LHCN-M2 (cell line): ENCODE measurements at regions not wholly inside any gene's neighbourhood (a gene's known extent, or its start where the extent isn't known, plus 50 kb on each side); places are given as distances from the start of the nearest gene placed in this dataset.
"Not testable (repeated sequence)": the region's sequence is repeated elsewhere in the genome, so short reads cannot be mapped to it uniquely, and the experiment has no call there.

Experiments used
- DNase-seq: peaks from one replicate; pipeline ENCODE4 v3.0.0-alpha.2; 2012; ENCODE audit warnings: low read depth

DNA sequence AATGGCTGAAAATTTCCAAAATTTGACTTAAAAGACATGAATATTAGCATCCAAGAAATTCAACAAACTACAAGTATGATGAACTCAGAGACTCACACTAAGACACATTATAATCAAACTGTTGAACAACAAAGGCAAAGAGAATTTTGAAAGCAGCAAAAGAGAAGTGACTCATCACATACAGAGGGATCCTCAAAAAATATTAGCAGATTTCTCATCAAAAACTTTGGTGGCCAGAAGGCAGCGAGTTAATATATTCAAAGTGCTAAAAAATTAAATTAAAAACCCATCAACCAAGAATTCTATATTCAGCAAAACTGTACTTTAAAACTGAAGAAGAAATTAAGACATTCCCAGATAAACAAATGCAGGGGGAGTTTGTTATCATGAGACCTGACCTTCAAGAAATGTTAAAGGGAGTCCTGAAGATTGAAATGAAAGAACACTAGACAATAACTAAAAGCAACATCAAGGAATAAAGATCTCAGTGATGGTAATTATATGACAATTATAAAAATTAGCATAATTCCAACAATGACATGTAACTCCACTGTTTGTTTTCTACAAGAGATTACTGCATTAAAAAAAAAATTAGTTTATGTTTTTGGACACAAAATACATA is 150.0 kb downstream of the RNASET2 start:
- no peak for DNase-seq

DNA sequence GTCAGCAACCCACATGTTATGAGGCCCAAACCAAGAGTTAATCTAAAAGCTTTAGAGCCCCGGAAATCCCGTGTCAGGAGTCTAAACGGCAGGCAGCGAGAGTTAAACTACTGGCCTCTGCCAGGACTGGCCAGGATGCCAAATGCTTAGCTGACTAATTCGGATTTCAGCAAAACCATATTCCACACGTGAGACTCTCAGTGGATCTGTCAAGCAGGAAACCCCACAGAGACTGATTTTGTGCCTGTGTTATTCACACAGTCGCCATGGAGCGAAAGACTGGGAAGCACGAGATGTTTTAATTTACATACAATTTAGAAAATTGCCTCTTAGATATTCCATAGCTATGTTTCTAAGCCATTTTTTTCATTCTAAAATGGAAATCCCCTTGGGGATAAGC is 152.9 kb downstream of the RNASET2 start:
- DNase-seq, result no peak

DNA sequence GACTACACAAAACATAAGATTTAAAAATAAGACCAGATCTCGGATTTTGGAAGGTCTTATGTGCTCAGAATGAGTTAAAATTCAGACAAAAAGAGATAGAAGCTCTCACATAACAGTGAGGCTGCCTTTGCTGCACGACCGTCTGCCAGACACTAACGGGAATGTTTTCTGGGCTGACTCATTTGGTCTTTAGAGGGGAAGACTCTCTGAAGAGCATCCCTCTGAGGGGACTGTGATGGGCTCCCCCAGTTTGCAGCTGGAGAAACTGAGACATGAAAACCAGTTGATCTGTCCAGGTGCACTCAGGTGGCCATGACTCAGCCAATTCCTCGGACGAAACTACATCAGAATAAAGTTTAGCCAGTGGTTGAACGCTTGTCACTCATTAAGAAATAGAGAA is 153.9 kb downstream of the RNASET2 start:
- DNase-seq, result no peak

DNA sequence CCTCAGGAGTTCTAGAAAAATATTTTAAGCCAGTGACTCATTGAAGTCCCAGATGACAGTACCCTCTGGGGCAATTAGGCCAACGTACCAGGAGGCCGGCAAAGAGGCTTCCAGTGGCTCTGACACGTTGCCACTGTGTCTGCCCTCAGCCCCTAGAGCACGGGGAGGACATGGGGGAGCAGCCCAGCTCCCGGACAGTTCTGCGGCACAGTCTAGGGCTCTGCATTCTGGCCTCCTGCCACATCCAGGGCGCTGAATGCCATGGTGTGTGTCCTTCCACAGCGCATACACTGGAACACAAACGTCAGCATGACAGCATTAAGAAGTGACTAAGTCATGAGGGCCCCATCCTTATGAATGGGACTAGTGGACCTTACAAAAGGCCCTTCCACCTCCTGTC is 156.2 kb downstream of the RNASET2 start:
- DNase-seq, result no peak

DNA sequence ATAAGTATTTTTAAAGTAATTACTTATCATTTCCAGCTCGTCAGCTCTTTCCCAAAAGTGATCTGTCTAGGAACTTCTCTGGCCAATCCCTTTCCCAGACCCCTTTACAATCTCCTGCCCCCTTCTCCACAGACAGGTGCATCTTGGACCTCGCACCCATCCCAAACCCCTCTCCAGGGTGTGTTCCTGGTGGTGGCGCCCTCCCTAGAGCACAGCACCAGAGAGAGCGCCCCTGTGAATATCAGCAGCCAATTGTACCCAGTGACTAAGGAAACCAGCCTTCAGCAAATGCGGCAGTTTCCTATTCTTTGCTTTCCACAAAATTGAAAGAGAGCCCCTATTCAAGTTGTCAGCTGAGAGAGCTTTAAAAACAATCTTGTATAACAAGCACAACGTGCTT is 157.7 kb downstream of the RNASET2 start:
- no peak for DNase-seq

DNA sequence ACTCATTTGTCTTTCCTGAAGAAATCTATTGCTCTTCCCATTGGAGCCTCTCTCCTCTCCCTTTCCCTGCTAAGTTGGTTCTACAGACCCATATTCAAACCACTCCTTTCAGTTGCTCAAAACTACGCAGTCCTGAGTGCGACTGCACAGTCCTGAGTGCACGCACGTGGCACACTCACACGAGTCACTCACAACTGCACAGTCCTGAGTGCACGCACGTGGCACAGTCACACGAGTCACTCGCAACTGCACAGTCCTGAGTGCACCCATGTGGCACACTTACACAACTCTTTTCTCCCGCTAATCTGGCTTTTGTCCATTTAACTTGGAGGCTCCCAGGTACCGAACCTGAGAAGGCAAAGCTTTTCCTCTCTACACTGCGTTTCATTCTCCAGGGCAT is 159.7 kb downstream of the RNASET2 start:
- no peak for DNase-seq

DNA sequence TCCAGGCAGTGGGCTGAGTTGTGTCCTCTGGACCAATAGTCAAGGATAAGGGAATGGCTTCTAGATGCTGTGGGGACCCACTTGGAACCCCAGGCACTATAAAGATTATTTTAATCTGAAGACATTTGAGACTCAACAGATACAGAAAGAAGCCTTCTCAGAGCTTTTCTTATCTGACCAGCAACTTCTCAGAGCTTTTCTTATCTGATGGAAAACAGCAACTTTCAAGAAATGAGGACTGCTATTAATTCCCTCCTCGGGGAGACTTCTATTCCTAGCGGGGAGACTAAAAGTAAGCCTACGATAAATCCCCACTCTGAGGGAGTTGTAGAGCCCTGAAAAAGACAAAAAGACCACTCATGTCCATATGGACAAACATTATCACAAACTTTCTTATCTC is 160.5 kb downstream of the RNASET2 start:
- no peak for DNase-seq

DNA sequence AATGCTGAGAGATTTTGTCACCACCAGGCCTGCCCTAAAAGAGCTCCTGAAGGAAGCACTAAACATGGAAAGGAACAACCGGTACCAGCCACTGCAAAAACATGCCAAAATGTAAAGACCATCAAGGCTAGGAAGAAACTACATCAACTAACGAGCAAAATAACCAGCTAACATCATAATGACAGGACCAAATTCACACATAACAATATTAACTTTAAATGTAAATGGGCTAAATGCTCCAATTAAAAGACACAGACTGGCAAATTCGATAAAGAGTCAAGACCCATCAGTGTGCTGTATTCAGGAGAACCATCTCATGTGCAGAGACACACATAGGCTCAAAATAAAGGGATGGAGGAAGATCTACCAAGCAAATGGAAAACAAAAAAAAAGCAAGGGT is 163.8 kb upstream of the RPS6KA2 start:
- DNase-seq, result not testable (repeated sequence)

DNA sequence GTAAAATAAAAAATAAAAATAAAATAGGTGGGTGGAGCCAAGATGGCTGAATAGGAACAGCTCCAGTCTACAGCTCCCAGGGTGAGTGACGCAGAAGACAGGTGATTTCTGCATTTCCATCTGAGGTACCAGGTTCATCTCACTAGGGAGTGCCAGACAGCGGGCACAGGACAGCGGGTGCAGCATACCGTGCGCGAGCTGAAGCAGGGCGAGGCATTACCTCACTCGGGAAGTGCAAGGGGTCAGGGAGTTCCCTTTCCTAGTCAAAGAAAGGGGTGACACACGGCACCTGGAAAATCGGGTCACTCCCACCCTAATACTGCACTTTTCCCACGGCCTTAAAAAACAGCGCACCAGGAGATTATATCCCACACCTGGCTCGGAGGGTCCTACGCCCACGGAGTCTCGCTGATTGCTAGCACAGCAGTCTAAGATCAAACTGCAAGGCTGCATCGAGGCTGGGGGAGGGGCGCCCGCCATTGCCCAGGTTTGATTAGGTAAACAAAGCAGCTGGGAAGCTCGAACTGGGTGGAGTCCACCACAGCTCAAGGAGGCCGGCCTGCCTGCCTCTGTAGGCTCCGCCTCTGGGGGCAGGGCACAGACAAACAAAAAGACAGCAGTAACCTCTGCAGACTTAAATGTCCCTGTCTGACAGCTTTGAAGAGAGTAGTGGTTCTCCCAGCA is 161.9 kb upstream of the RPS6KA2 start:
- not testable (repeated sequence) for DNase-seq

DNA sequence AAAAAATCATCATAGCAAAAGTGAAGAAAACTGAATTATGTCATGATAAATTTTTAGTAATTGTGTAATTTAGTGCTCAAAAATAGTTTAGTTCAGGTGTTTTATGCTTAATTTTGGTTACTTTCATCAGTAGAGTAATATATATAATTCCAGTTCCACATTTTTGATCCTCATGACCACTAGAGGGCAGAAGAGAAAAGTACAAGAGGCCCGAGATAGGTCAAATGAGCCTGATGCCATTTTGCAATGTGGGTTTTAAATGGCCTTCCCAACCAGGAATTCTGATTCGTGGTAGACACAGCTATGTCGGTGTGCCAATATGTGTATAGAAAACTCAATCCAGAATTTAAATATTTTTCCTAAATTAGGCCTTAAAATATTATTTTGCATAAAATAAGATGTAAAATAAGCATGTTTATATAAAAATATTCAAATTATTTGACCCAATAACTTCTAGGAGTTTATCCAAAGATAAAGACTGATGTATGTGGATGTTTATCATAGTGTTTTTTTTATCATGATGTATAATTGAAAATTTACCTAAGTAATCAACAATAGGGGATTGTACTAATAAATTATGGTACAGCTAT is 159.7 kb upstream of the RPS6KA2 start:
- DNase-seq, result peak; percentile 68

DNA sequence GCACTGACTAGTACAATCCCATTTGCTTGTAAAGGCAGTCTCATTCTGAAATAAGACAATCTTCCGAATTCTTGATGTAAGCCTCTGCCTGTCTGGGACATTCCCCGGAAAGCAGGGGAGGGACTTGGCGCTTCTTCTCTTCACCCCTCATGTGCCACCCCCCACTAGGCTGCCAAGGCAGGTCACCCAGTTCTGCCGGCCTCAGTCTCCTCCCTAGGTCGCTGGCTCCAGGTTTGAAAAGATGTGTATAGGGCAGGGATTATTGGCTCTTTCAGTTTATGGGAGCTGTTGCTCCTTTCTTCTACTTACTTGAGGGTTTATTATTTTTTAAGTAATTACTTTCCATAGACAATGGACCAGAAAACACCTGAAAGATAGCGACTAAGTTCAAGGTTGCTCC is 158.1 kb upstream of the RPS6KA2 start:
- DNase-seq, result no peak

DNA sequence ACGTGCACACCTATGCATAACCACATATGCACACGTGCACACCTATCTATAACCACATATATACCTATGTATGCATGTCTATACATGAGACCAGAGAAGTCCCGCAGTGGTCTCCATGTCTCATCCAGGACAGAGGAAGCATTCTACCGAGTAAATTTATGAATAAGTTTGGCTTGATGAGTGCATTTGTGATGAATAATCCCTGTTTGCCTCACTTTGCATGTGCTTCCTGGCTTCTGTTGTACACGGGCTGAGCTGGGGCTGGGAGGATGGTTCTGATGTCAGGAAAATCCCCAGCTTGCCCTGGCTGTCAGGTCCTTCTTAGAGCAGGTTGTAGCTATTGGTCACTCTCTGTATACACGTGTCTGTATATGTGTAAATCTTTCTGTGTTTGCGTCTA is 157.6 kb upstream of the RPS6KA2 start:
- DNase-seq, result no peak

DNA sequence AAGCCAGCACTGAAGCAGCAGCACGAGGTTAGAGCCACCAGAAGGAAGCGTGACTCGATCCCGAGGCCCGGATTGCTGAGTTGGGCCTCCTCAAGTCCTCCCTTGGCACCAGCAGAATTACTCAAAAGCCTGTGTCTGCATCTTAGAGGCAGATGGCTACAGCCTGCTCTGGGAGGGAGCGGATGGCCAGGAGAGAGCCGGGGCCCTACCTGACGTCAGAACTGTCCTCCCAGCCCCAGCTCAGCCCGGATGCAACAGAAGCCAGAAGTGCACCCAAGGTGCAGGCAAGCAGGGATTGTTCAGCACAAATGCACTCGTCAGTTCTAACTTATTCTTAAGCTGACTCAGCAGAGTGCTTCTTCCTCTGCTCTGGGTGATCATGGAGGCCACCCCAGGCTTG is 155.5 kb upstream of the RPS6KA2 start:
- DNase-seq, result no peak

DNA sequence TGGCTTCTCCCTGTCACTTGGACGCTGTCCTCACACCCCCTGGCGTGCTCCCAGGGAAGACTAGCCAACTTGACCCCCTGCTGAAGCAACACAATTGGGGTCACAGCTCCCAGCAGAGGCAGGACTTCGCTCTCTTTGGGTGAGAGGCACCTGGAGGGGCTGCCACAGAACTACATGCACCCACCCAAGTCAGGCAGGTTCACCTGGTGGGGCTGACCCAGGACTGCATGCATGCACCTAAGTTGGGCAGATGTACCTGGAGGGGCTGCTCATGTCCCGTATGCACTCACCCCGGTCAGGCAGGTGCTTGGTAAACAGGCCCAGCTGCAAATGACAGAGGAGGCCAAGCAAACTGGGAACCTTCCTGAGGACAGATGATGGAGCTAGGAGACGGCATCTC is 154.3 kb upstream of the RPS6KA2 start:
- no peak for DNase-seq

DNA sequence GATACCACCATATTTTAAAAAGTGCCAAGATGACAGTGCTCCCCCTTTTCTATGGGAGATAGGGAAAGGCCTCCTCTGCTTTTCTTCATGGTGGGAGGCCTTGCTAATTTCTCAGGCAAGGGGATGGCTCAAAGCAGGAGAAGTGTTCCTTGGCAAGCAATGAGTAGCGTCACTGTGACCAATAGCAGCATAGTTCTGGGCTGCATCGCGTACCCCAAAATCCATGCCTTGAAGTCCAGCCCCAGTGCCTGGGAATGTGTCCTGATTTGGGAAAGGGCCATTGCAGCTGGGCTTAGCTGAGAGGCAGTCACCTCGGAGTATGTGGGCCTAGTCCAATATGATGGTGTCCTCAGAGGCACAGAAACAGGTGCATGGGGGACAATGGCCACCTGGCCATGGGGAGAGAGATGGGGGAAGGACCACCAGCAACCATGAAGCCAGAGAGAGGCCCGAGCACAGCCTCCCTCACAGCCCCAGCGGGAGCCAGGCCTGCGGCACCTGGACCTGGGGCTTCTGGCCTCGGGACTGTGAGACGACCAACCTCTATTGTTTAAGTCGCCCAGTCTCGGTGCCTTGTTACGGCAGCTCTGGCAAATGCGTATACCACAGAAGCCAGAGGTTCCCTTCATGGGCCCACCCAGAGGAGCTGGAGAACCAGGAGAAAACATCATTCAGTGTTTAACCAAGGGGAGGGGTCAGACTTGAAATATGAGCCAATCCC is 153.1 kb upstream of the RPS6KA2 start:
- no peak for DNase-seq

DNA sequence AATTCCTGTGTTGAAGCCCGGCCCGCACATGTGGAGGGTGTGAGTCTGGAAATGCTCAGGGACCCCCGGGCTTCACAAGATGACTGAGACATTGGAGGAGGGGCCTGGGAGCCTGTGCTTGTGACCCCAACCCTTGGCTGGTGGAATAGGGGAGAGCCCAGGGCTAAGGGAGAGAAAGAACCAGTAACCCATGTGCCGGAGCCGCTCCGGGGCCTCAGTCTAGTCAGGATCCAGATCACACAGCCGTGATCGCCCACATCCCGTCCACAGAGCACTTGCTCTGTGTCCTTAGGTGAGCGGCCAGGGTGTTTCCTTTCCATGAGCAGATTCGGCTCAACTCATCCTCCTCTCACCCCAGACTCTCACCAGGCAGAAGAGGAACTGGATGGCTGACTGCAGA is 152.3 kb upstream of the RPS6KA2 start:
- DNase-seq, result no peak

DNA sequence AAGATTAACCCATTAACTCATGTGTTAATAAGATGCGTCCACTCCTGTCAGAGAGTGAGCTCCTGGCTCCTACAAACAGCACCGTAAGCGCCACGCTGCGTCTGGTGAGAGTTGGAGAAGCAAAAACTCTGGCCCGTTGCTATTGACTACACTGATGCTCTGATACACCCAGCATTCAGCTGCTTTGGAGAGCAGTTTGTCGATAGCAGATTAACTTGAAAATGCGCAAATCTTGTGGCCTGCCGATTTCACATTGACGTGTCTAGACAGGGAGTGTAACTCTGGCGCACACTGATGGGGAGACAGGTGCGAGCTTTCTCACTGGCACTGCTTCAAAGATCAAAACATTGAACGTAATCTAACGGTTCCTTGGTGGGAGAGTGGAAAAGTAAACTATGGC is 151.7 kb upstream of the RPS6KA2 start:
- DNase-seq, result no peak

DNA sequence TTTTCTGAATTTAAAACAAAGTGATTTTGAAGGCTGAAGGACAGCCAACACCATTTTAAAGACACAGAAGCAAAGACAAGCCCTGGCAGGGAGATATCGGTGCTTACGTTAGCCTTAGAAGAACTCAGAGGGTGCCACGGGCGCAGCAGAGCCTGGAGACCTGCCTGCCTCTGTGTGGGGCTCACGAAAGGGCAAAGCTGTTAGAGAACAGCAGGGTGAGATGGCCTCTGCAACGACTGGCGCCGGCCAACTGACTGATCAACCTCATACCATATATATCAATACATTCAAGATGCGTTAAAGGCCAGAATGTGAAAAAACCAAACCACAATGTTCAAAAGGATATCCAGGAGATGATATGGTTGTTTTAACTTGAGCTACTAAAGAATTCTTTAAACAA is 151.0 kb upstream of the RPS6KA2 start:
- no peak for DNase-seq

DNA sequence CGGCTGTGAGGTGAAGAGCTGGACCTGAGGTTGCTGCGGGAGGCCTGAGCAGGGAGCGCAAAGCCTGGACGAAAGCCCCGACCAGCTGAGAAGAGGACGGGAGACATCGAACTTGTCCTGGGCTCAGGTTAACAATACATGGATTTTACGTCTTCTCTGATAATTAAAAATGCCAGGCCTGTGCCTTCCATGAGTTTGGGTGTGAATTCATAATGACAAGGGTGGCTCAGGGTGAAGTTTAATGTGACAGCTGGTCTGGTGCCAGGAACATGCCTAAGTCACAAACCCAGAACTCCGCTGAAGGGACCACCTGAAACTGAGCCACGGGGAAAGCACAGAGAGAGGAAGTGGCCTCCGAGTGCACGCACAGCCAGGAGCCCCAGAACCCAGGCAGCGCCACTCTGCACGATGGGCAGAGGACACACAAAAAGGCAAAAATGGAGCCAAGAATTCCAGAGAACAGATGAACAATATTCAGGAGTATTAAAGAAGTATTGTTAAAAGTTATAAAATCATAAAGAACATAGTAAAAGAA is 150.1 kb upstream of the RPS6KA2 start:
- DNase-seq, result no peak

DNA sequence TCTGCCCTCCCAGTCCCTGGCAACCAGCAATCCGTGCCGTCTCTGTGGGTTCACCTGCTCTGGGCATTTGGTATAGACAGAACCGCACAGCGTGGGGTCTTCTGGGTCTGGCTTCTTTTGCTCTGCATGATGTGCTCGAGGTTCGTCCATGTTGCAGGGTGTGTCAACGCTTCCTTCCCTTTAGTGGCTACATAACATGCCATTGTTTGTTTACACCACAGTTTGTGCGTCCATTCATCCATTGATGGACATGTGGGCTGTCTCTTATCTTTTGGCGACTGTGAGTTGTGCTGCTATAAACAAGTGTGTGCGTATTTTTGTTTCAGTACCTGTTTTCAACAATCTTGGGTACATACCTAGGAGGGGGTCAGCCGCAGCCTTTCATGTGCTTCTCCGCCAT is 149.5 kb upstream of the RPS6KA2 start:
- no peak for DNase-seq

DNA sequence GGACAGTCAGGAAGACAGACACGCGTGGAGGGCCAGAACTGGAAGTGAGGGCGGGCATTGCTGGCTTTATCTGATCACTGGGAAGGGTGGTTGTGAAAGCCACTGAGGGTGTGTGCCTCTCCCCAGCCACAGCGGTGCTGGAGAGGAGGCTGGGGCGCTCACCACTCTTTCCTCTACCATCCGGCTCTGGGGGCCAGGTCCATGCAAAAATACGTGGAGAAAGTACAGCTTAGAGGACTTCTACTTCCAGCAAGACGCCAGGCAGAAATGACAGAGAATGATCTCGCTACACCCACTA is 148.8 kb upstream of the RPS6KA2 start:
- DNase-seq, result no peak

DNA sequence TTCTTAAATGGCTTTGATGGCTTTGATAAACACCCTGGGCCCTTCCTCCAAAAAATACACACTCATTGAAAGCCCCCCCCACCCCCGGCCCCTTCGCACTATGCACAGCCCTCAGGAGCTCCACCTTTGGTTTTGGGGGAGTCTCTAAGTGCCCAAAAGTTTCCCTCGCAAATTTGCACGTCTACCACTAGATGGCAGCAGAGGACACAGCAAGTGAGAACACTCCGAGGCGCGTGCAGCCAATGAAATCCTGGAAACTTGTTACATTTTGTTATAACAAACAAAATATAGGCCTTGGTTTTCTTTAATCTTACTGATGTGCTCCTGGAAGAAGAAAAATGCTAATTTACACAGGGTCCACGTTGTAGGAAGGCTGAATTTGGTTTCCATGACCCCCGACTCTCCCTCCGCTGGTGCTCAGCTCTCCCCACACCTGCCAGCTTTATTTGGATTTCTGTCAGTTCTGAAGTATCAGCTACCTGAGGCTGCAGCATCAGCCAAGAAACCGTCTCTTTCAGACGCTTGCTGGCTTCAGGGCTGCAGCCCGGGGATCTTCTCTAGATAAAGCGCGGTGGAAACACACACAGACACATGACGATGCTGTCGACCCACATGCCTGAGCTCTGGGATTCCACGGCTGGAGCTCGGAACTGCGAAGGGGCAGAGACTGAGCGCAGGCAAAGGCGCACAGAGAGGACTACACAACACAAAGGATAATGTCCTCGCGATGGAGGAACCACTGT is 148.3 kb upstream of the RPS6KA2 start:
- peak; percentile 68 for DNase-seq
